ENCODE measurements at regions not wholly inside any gene's neighbourhood (a gene's known extent, or its start where the extent isn't known, plus 50 kb on each side); places are given as distances from the start of the nearest gene placed in this dataset.

- TF ChIP-seq POLR2A (IDR thresholded peaks at IDR 0.05; ENCODE audit: low read depth, low read length) = no peak
- no peak for TF ChIP-seq POLR2AphosphoS5 (IDR thresholded peaks at IDR 0.05; ENCODE audit: low read depth, low read length)
- TF ChIP-seq TAF1 (IDR thresholded peaks at IDR 0.05; ENCODE audit: low read depth, low read length) = no peak
- TF ChIP-seq POU2F2 (IDR thresholded peaks at IDR 0.05; ENCODE audit: low read depth, low read length) = no peak
- no peak for TF ChIP-seq SPI1 (IDR thresholded peaks at IDR 0.05; ENCODE audit: low read depth, low read length)
- TF ChIP-seq PAX5 (IDR thresholded peaks at IDR 0.05; ENCODE audit: insufficient read depth, low read length, severe bottlenecking) = no peak
Observed at GRCh38 chr12:77229640-77230442, 164.5 kb upstream of the E2F7 start.
